ENCODE measurements at regions not wholly inside any gene's neighbourhood (a gene's known extent, or its start where the extent isn't known, plus 50 kb on each side); places are given as distances from the start of the nearest gene placed in this dataset.

- TF ChIP-seq, protein P1, sequence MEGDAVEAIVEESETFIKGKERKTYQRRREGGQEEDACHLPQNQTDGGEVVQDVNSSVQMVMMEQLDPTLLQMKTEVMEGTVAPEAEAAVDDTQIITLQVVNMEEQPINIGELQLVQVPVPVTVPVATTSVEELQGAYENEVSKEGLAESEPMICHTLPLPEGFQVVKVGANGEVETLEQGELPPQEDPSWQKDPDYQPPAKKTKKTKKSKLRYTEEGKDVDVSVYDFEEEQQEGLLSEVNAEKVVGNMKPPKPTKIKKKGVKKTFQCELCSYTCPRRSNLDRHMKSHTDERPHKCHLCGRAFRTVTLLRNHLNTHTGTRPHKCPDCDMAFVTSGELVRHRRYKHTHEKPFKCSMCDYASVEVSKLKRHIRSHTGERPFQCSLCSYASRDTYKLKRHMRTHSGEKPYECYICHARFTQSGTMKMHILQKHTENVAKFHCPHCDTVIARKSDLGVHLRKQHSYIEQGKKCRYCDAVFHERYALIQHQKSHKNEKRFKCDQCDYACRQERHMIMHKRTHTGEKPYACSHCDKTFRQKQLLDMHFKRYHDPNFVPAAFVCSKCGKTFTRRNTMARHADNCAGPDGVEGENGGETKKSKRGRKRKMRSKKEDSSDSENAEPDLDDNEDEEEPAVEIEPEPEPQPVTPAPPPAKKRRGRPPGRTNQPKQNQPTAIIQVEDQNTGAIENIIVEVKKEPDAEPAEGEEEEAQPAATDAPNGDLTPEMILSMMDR (IDR thresholded peaks at IDR 0.05; ENCODE audit: low read depth, low read length, poor library complexity, severe bottlenecking), result no peak
- no peak for TF ChIP-seq EZH2phosphoT487 (IDR thresholded peaks at IDR 0.05; ENCODE audit: borderline replicate concordance, low read length)
Measured at GRCh38 chr2:216274194-216274840, 98.0 kb downstream of the MARCHF4 start.
